CD4-positive, alpha-beta memory T cell (primary cell): ENCODE measurements at regions not wholly inside any gene's neighbourhood (a gene's known extent, or its start where the extent isn't known, plus 50 kb on each side); places are given as distances from the start of the nearest gene placed in this dataset.
"Not testable (repeated sequence)": the region's sequence is repeated elsewhere in the genome, so short reads cannot be mapped to it uniquely, and the experiment has no call there.

ENCODE experiments used
- CTCF ChIA-PET: fragments of 350-600 bp; sonication (Branson Sonifier 250); formaldehyde crosslinking; loops from one replicate; lab custom pipeline; 2021; ENCODE audit warnings: inconsistent platforms; ENCODE audit not compliant: partially characterized antibody; lab: Charles Lee
- POLR2A ChIA-PET: fragments of 350-600 bp; sonication (Branson Sonifier 250); formaldehyde crosslinking; loops from one replicate; lab custom pipeline; 2021; ENCODE audit not compliant: partially characterized antibody; lab: Charles Lee
- DNase-seq, 5 donors: peaks; one replicate each; pipeline versions ENCODE4 v3.0.0 to v3.0.0-alpha.2; 2020 to 2022; ENCODE audit warnings: mixed read lengths in 1 of 5
- H3K27ac ChIP-seq: one replicate; pipeline ENCODE4 v1.7.0; 2013; ENCODE audit warnings: low read depth, low read length
- H3K27me3 ChIP-seq: 2 replicates; pipeline ENCODE4 v1.7.0; 2013; ENCODE audit warnings: mild to moderate bottlenecking, low read length, moderate library complexity; ENCODE audit not compliant: insufficient read depth
- H3K36me3 ChIP-seq: 2 replicates; pipeline ENCODE4 v1.7.0; 2013; ENCODE audit warnings: mild to moderate bottlenecking, low read length, moderate library complexity; ENCODE audit not compliant: insufficient read depth
- H3K4me1 ChIP-seq: 2 replicates; pipeline ENCODE4 v1.7.0; 2013; ENCODE audit warnings: mild to moderate bottlenecking, low read length, moderate library complexity; ENCODE audit not compliant: insufficient read depth
- H3K4me3 ChIP-seq, 2 donors: one replicate each; pipeline ENCODE4 v1.7.0; 2013; ENCODE audit warnings: low read length in 2 of 2, mild to moderate bottlenecking in 1 of 2
- H3K9me3 ChIP-seq, 2 donors: one replicate each; pipeline ENCODE4 v1.7.0; 2013; ENCODE audit warnings: low read length in 2 of 2, control low read depth in 1 of 2; ENCODE audit not compliant: control insufficient read depth in 1 of 2
- H3K27ac Mint-ChIP-seq, 7 donors: one replicate each; pipeline ENCODE4 v1.8.0; 2020 to 2021; ENCODE audit warnings: mixed read lengths in 7 of 7, mild to moderate bottlenecking in 6 of 7, inconsistent platforms in 3 of 7, moderate library complexity in 3 of 7
- H3K27me3 Mint-ChIP-seq, 2 donors: one replicate each; pipeline ENCODE4 v1.8.0; 2020 to 2021; ENCODE audit warnings: mixed read lengths in 2 of 2
- H3K36me3 Mint-ChIP-seq, 2 donors: one replicate each; pipeline ENCODE4 v1.8.0; 2020 to 2021; ENCODE audit warnings: mixed read lengths in 2 of 2, inconsistent platforms in 1 of 2, mild to moderate bottlenecking in 1 of 2
- H3K4me1 Mint-ChIP-seq, 4 donors: one replicate each; pipeline ENCODE4 v1.8.0; 2020 to 2021; ENCODE audit warnings: mixed read lengths in 4 of 4, mild to moderate bottlenecking in 1 of 4
- H3K4me3 Mint-ChIP-seq, 8 donors: one replicate each; pipeline ENCODE4 v1.8.0; 2020 to 2021; ENCODE audit warnings: mixed read lengths in 8 of 8, mild to moderate bottlenecking in 7 of 8, moderate library complexity in 6 of 8, inconsistent platforms in 3 of 8
- H3K9me3 Mint-ChIP-seq, 8 donors: one replicate each; pipeline ENCODE4 v1.8.0; 2020 to 2021; ENCODE audit warnings: mixed read lengths in 8 of 8, mild to moderate bottlenecking in 5 of 8, inconsistent platforms in 3 of 8, moderate library complexity in 1 of 8
- intact Hi-C: fragments of 100-400 bp; cut with micrococcal nuclease; formaldehyde crosslinking; loops from one replicate; pipeline ENCODE4 v1.15.1; 2023

DNA sequence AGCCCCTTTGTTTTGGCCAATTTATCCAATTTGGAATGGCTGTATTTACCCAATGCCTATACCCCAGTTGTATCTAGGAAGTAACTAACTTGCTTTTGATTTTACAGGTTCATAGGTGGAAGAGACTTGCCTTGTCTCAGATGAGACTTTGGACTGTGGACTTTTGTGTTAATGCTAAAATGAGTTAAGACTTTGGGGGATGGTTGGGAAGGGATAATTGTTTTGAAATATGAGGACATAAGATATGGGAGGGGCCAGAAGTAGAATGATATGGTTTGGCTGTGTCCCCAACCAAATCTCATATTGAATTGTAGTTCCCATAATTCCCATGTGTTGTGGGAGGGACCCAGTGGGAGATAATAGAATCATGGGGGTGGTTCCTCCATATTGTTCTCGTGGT is 94.4 kb upstream of the TMEM170B start:
- intact Hi-C loops, H3K27ac ChIP-seq, H3K4me1 ChIP-seq, H3K27me3 Mint-ChIP-seq, H3K4me3 ChIP-seq, POLR2A ChIA-PET, CTCF ChIA-PET, H3K27ac Mint-ChIP-seq, H3K4me1 Mint-ChIP-seq, H3K9me3 Mint-ChIP-seq, DNase-seq, H3K36me3 Mint-ChIP-seq, H3K27me3 ChIP-seq, H3K9me3 ChIP-seq, H3K4me3 Mint-ChIP-seq, H3K36me3 ChIP-seq: not testable (repeated sequence)

DNA sequence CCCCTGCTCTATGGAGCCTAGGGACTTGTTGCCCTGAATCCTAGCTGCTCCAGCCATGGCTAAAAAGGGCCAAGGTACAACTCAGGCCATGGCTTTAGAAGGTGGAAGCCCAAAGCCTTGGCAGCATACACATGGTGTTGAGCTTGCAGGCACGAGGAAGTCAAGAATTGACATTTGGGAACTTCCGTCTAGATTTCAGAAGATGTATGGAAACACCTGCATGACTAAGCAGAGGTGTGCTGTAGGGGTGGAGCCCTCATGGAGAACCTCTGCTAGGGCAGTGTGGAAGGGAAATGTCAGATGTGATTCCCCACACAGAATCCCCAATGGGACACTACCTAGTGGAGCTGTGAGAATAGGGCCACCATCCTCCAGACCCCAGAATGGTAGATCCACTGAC is 95.1 kb upstream of the TMEM170B start:
- Histone ChIP-seq H3K4me3 (no peak overlapping the region), H3K9me3 (no peaks in the 10 kb centered on the region), H3K27ac (no peak overlapping the region), H3K36me3 (no peaks in the 10 kb centered on the region), H3K4me1 (no peaks in the 10 kb centered on the region), H3K27me3 (no peaks in the 10 kb centered on the region)
- Mint-ChIP-seq H3K36me3 (no peaks in the 10 kb centered on the region), H3K27ac (no peak overlapping the region), H3K4me3 (no peak overlapping the region), H3K4me1 (peaks cover 0 to 3% (median under 1%) of the 10 kb centered on the region in 4 donors), H3K27me3 (no peaks in the 10 kb centered on the region), H3K9me3 (peaks cover 0 to 4% (median 0%) of the 10 kb centered on the region in 8 donors)
- DNase-seq: no peak
- CTCF ChIA-PET: no interaction called here
- intact Hi-C loops: no loop called here
- POLR2A ChIA-PET: no interaction called here

DNA sequence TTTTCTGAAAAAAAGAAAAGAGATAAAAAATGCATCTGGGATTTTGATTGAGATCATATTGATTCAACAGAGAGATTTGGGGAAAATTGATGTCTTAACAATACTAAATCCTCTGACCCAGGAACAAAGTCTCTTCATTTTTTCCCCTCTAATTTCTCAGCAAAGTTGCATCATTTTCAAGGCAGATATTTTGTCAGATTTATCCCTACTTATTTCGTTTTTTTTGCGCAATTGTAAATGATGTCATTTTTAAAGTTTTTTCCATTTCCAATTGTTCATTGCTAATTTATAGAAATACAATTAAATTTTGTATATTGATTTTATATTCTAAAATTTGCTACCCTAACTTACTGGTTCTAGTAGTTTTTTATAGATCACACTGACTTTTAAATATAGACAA is 97.7 kb upstream of the TMEM170B start:
- H3K36me3 Mint-ChIP-seq: no peaks in the 10 kb centered on the region
- POLR2A ChIA-PET: no interaction called here
- CTCF ChIA-PET: no interaction called here

DNA sequence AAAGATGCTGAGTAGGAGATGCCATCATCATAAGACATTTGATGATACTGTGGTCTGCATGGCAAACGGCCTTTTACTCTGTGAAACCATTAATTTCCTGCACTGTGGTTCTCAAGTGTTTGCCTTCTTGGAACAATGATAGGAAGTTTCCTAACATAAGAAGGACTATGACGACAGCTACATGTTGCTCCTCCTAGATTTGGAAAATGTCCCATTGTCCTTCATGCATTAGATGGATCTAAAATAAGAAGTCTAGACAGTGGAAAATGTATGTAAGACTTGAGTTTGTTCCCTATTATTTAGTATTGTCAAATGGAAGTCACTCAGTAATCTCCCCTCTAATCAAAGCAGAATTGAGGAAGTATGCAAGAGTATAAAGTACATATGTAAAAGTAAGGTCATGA is 98.5 kb upstream of the TMEM170B start:
- intact Hi-C loops: no loop called here
- H3K4me3 Mint-ChIP-seq: no peak overlapping the region
- ChIA-PET POLR2A (no interaction called here), CTCF (interaction anchor here (1.0 kb wide), 1 partner anchor 57 kb away, joined by 3 read pairs; no protein-coding TSS in a partner anchor)
- peaks cover 0 to 2% (median 0%) of the 10 kb centered on the region in 8 donors for H3K9me3 Mint-ChIP-seq
- Histone ChIP-seq H3K4me1 (no peaks in the 10 kb centered on the region), H3K27ac (no peak overlapping the region), H3K9me3 (no peaks in the 10 kb centered on the region), H3K36me3 (no peaks in the 10 kb centered on the region), H3K4me3 (no peak overlapping the region), H3K27me3 (no peaks in the 10 kb centered on the region)
- H3K27ac Mint-ChIP-seq: peak overlapping the region in 1 of 7 donors; percentile 1
- H3K27me3 Mint-ChIP-seq: no peaks in the 10 kb centered on the region
- DNase-seq: no peak
- peaks cover 0 to 3% (median under 1%) of the 10 kb centered on the region in 4 donors for H3K4me1 Mint-ChIP-seq
- no peaks in the 10 kb centered on the region for H3K36me3 Mint-ChIP-seq

More for the DNA sequence above, 97.7 kb upstream of the TMEM170B start:
- H3K4me3 Mint-ChIP-seq: no peak overlapping the region
- intact Hi-C loops: no loop called here
- Histone ChIP-seq H3K27ac (no peak overlapping the region), H3K9me3 (no peaks in the 10 kb centered on the region), H3K4me3 (no peak overlapping the region), H3K36me3 (no peaks in the 10 kb centered on the region), H3K27me3 (no peaks in the 10 kb centered on the region), H3K4me1 (no peaks in the 10 kb centered on the region)
- peaks cover 0 to 4% (median 0%) of the 10 kb centered on the region in 8 donors for H3K9me3 Mint-ChIP-seq
- no peaks in the 10 kb centered on the region for H3K27me3 Mint-ChIP-seq
- DNase-seq: no peak
- H3K4me1 Mint-ChIP-seq: peaks cover 0 to 3% (median under 1%) of the 10 kb centered on the region in 4 donors
- no peak overlapping the region for H3K27ac Mint-ChIP-seq

DNA sequence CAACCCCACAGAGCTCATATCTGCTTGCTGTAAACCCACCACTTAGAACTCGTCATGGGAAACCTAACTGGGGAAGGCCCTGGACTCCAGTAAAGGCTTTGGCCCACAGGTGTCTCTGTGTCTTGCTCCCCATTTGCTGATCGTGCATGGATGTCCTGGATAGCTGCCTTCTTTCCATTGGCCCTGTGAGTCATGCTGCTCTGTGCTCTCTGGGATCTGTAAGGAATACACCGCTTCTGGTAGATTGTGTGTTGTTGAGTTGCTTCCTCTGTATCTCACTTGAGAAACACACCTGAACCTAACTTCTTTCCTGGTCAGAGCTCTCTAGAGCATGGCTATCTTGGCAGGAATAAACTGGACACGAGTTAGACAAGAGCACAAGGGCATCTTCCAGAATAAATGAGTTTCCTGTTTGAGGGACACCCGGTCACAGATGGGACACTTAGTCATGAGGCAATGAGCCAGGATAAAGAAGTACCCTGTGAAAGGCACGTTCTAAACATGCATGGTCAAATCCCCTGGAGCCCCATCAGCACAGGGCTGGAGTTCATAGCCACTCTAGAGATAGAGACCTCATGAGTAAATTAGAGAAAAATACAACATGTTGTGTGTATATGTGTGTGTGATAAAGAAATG is 99.6 kb upstream of the TMEM170B start:
- no peaks in the 10 kb centered on the region for H3K27me3 ChIP-seq
- H3K27ac Mint-ChIP-seq: no peak overlapping the region
- no peaks in the 10 kb centered on the region for H3K4me1 ChIP-seq
- ChIA-PET CTCF (no interaction called here), POLR2A (no interaction called here)
- H3K27me3 Mint-ChIP-seq: no peaks in the 10 kb centered on the region
- intact Hi-C loops: no loop called here
- H3K27ac ChIP-seq: no peak overlapping the region
- no peaks in the 10 kb centered on the region for H3K36me3 Mint-ChIP-seq
- peaks cover 0 to 3% (median under 1%) of the 10 kb centered on the region in 4 donors for H3K4me1 Mint-ChIP-seq
- no peaks in the 10 kb centered on the region for H3K9me3 ChIP-seq
- no peak overlapping the region for H3K4me3 Mint-ChIP-seq
- peaks cover 0 to 2% (median 0%) of the 10 kb centered on the region in 8 donors for H3K9me3 Mint-ChIP-seq
- no peak overlapping the region for H3K4me3 ChIP-seq
- no peaks in the 10 kb centered on the region for H3K36me3 ChIP-seq
- no peak for DNase-seq

DNA sequence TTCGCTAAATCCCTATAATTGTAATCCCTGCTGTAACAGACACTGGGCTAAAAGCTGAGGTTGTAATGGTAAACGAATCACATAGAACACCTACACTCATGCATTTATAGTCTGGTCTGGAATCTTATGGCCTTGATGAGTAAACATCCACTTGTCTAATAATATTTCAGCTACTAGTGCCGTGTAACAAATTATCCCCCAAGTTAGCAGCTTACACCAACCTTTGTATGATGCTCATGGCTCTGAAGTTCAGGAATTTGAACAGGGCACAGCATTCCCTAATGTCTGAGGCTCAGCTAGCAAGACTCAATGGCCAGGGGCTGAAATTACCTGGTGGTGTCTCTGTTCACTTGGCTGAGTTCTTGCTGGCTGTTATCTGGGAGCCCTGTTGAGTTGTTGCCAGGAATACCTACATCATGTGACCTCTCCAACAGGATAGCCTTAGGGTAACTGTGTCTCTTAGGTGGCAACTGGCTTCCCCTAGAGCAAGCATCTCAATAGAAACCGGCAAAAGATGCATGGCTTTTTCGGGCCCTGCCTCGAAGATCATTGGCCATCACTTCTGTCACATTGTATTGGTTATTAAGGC is 100.9 kb upstream of the TMEM170B start:
- Histone ChIP-seq H3K4me3 (no peak overlapping the region), H3K4me1 (no peaks in the 10 kb centered on the region), H3K27me3 (no peaks in the 10 kb centered on the region), H3K9me3 (no peaks in the 10 kb centered on the region), H3K36me3 (no peaks in the 10 kb centered on the region), H3K27ac (no peak overlapping the region)
- CTCF ChIA-PET: no interaction called here
- Mint-ChIP-seq H3K27ac (no peak overlapping the region), H3K9me3 (no peaks in the 10 kb centered on the region), H3K36me3 (no peaks in the 10 kb centered on the region), H3K27me3 (no peaks in the 10 kb centered on the region), H3K4me3 (no peak overlapping the region), H3K4me1 (peaks cover 0 to 3% (median under 1%) of the 10 kb centered on the region in 4 donors)
- POLR2A ChIA-PET: no interaction called here
- DNase-seq: no peak
- intact Hi-C loops: no loop called here

DNA sequence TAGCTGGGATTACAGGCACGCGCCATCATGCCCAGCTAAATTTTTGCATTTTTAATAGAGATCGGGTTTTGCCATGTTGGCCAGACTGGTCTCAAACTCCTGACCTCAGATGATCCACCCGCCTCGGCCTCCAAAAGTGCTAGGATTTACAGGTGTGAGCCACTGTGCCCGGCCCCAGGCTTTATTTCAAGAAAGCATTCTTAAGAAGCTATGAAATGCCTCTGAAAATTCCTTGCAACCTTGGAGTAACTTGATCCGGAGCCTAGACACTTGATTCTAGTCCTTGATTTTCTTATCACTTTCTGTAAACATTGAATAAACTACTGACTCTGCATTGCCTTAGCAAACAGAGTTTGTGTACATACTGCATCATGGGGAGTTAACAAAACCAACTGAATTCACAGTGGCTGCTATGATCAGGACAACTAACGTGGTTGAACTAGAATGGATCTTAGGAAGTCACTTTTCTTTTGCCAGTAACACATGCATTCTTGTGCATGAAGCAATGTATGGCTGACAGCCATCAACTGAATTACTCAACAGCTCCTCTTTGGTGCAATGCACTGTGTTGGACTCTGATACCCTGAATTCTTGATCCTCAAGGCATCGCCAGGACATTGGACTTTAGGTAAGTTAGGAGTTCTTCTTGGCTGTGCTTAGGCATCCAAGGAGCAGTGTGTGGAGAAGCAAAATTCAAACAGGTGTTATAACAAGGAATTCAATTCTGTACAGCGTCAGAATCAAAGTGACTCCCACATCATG is 102.8 kb upstream of the TMEM170B start:
- Histone ChIP-seq H3K4me3 (no peak overlapping the region), H3K36me3 (no peaks in the 10 kb centered on the region), H3K27ac (no peak overlapping the region), H3K4me1 (no peaks in the 10 kb centered on the region), H3K9me3 (no peaks in the 10 kb centered on the region), H3K27me3 (no peaks in the 10 kb centered on the region)
- no peak for DNase-seq
- no peaks in the 10 kb centered on the region for H3K36me3 Mint-ChIP-seq
- peaks cover 0 to 3% (median under 1%) of the 10 kb centered on the region in 4 donors for H3K4me1 Mint-ChIP-seq
- intact Hi-C loops: no loop called here
- H3K4me3 Mint-ChIP-seq: no peak overlapping the region
- no peaks in the 10 kb centered on the region for H3K9me3 Mint-ChIP-seq
- no peaks in the 10 kb centered on the region for H3K27me3 Mint-ChIP-seq
- CTCF ChIA-PET: no interaction called here
- POLR2A ChIA-PET: no interaction called here
- H3K27ac Mint-ChIP-seq: no peak overlapping the region
